Muscle layer of duodenum (tissue), 2 donors: ENCODE measurements at regions not wholly inside any gene's neighbourhood (a gene's known extent, or its start where the extent isn't known, plus 50 kb on each side); places are given as distances from the start of the nearest gene placed in this dataset.
"Not testable (repeated sequence)": the region's sequence is repeated elsewhere in the genome, so short reads cannot be mapped to it uniquely, and the experiment has no call there.

ENCODE experiments used
- H3K27ac ChIP-seq: one replicate; pipeline ENCODE4 v1.7.0; 2013; ENCODE audit warnings: mild to moderate bottlenecking, low read length
- H3K27me3 ChIP-seq: one replicate; pipeline ENCODE4 v1.7.0; 2013; ENCODE audit warnings: low read depth, mild to moderate bottlenecking, control low read depth, low read length
- H3K36me3 ChIP-seq, 2 donors: one replicate each; pipeline ENCODE4 v1.7.0; 2013; ENCODE audit warnings: low read length in 2 of 2, control low read depth in 1 of 2, mild to moderate bottlenecking in 1 of 2; ENCODE audit not compliant: insufficient read depth in 2 of 2, control insufficient read depth in 1 of 2
- H3K4me1 ChIP-seq, 2 donors: one replicate each; pipeline ENCODE4 v1.7.0; 2013; ENCODE audit warnings: low read length in 2 of 2, mild to moderate bottlenecking in 2 of 2, control low read depth in 1 of 2, moderate library complexity in 1 of 2; ENCODE audit not compliant: insufficient read depth in 2 of 2, control insufficient read depth in 1 of 2
- H3K4me3 ChIP-seq, 2 donors: one replicate each; pipeline ENCODE4 v1.7.0; 2013; ENCODE audit warnings: low read length in 2 of 2, low read depth in 1 of 2, mild to moderate bottlenecking in 1 of 2
- H3K9me3 ChIP-seq, 2 donors: one replicate each; pipeline ENCODE4 v1.7.0; 2013; ENCODE audit warnings: low read length in 2 of 2, control low read depth in 1 of 2, mild to moderate bottlenecking in 1 of 2; ENCODE audit not compliant: control insufficient read depth in 1 of 2
- donor health status: healthy.

- Histone ChIP-seq H3K36me3 (no peaks in the 10 kb centered on the region), H3K4me1 (no peaks in the 10 kb centered on the region), H3K27ac (no peak overlapping the region)
These were observed 656.4 kb downstream of the LMO4 start for GRCh38 chr1:87985071-87985470.

GRCh38 chr1:87986130-87986866 is 657.6 kb downstream of the LMO4 start:
- Histone ChIP-seq H3K4me1 (no peaks in the 10 kb centered on the region), H3K36me3 (no peaks in the 10 kb centered on the region), H3K4me3 (no peak overlapping the region), H3K27ac (no peak overlapping the region), H3K27me3 (no peaks in the 10 kb centered on the region), H3K9me3 (no peaks in the 10 kb centered on the region)

More at GRCh38 chr1:87985071-87985470, 656.4 kb downstream of the LMO4 start:
- Histone ChIP-seq H3K27me3 (no peaks in the 10 kb centered on the region), H3K9me3 (no peaks in the 10 kb centered on the region), H3K4me3 (no peak overlapping the region)

- Histone ChIP-seq H3K27me3 (no peaks in the 10 kb centered on the region), H3K27ac (no peak overlapping the region), H3K36me3 (no peaks in the 10 kb centered on the region), H3K4me3 (no peak overlapping the region), H3K9me3 (no peaks in the 10 kb centered on the region), H3K4me1 (no peaks in the 10 kb centered on the region)
These were observed 660.7 kb downstream of the LMO4 start for GRCh38 chr1:87989346-87989745.

GRCh38 chr1:87992536-87992935 is 663.9 kb downstream of the LMO4 start:
- not testable (repeated sequence) for H3K27ac ChIP-seq, H3K4me1 ChIP-seq, H3K36me3 ChIP-seq, H3K27me3 ChIP-seq, H3K9me3 ChIP-seq, H3K4me3 ChIP-seq

GRCh38 chr1:87993051-87993450 is 664.4 kb downstream of the LMO4 start:
- no peaks in the 10 kb centered on the region for H3K36me3 ChIP-seq
- no peak overlapping the region for H3K4me3 ChIP-seq
- no peaks in the 10 kb centered on the region for H3K9me3 ChIP-seq
- H3K27me3 ChIP-seq: no peaks in the 10 kb centered on the region
- H3K4me1 ChIP-seq: no peaks in the 10 kb centered on the region
- H3K27ac ChIP-seq: no peak overlapping the region

GRCh38 chr1:87999852-88000251 is 671.2 kb downstream of the LMO4 start:
- Histone ChIP-seq H3K4me1 (no peaks in the 10 kb centered on the region), H3K27me3 (no peaks in the 10 kb centered on the region), H3K36me3 (no peaks in the 10 kb centered on the region), H3K9me3 (no peaks in the 10 kb centered on the region), H3K27ac (no peak overlapping the region), H3K4me3 (no peak overlapping the region)

- Histone ChIP-seq H3K27ac (no peak overlapping the region), H3K36me3 (no peaks in the 10 kb centered on the region), H3K4me1 (no peaks in the 10 kb centered on the region), H3K27me3 (no peaks in the 10 kb centered on the region), H3K4me3 (no peak overlapping the region), H3K9me3 (no peaks in the 10 kb centered on the region)
These were observed 672.8 kb downstream of the LMO4 start for GRCh38 chr1:88001460-88001859.

GRCh38 chr1:88003255-88003654 is 674.6 kb downstream of the LMO4 start:
- Histone ChIP-seq H3K9me3 (no peaks in the 10 kb centered on the region), H3K36me3 (no peaks in the 10 kb centered on the region), H3K4me1 (no peaks in the 10 kb centered on the region), H3K27me3 (no peaks in the 10 kb centered on the region), H3K4me3 (no peak overlapping the region), H3K27ac (no peak overlapping the region)

- H3K4me3 ChIP-seq: no peak overlapping the region
- no peak overlapping the region for H3K27ac ChIP-seq
- no peaks in the 10 kb centered on the region for H3K9me3 ChIP-seq
- H3K36me3 ChIP-seq: no peaks in the 10 kb centered on the region
- H3K4me1 ChIP-seq: no peaks in the 10 kb centered on the region
- H3K27me3 ChIP-seq: no peaks in the 10 kb centered on the region
These were observed 674.2 kb upstream of the PKN2 start for GRCh38 chr1:88009916-88010315.

- Histone ChIP-seq H3K4me3 (no peak overlapping the region), H3K4me1 (no peaks in the 10 kb centered on the region), H3K9me3 (no peaks in the 10 kb centered on the region), H3K36me3 (no peaks in the 10 kb centered on the region), H3K27ac (no peak overlapping the region), H3K27me3 (no peaks in the 10 kb centered on the region)
These were observed 670.6 kb upstream of the PKN2 start for GRCh38 chr1:88013485-88013884.

- Histone ChIP-seq H3K4me1 (no peaks in the 10 kb centered on the region), H3K4me3 (no peak overlapping the region), H3K27me3 (no peaks in the 10 kb centered on the region), H3K9me3 (no peaks in the 10 kb centered on the region), H3K27ac (no peak overlapping the region), H3K36me3 (no peaks in the 10 kb centered on the region)
These were observed 669.9 kb upstream of the PKN2 start for GRCh38 chr1:88014131-88014530.

GRCh38 chr1:88016947-88017346 is 667.1 kb upstream of the PKN2 start:
- no peak overlapping the region for H3K27ac ChIP-seq
- H3K9me3 ChIP-seq: no peaks in the 10 kb centered on the region
- H3K4me3 ChIP-seq: no peak overlapping the region
- no peaks in the 10 kb centered on the region for H3K4me1 ChIP-seq
- H3K36me3 ChIP-seq: no peaks in the 10 kb centered on the region
- no peaks in the 10 kb centered on the region for H3K27me3 ChIP-seq
